GM18858 (cell line): ENCODE measurements at regions not wholly inside any gene's neighbourhood (a gene's known extent, or its start where the extent isn't known, plus 50 kb on each side); places are given as distances from the start of the nearest gene placed in this dataset.
"Not testable (repeated sequence)": the region's sequence is repeated elsewhere in the genome, so short reads cannot be mapped to it uniquely, and the experiment has no call there.

Source experiments
- ATAC-seq: cut with Tn5 transposase; IDR thresholded peaks from one replicate; pipeline ENCODE4 v1.9.1; 2021; ENCODE audit not compliant: unreplicated experiment

DNA sequence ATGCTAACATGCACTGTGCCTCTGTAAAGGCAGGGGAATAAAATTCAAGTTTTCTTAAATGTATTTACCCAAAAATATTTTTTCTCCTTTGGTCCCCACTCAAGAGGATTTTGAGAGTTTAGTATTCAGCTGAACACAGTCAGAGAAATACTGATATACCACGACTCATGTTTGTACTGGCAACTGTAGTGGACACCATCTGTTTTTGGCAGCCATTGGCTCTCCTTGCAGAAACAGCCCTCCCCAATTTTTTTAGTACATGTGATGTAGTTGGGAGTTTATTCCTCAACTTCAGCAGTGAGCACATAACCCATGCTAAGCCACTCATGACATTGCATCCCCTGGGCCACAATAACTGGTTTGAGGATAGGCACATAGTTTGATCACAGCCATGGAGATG is 154.8 kb upstream of the POU3F1 start:
- ATAC-seq = no peak

GRCh38 chr1:38198621-38199020 is 152.0 kb upstream of the POU3F1 start:
- no peak for ATAC-seq

- ATAC-seq = no peak
These were observed 151.5 kb upstream of the POU3F1 start for GRCh38 chr1:38198099-38198498.

GRCh38 chr1:38197312-38198061 is 150.9 kb upstream of the POU3F1 start:
- no peak for ATAC-seq

GRCh38 chr1:38194472-38194871 is 147.9 kb upstream of the POU3F1 start:
- no peak for ATAC-seq

DNA sequence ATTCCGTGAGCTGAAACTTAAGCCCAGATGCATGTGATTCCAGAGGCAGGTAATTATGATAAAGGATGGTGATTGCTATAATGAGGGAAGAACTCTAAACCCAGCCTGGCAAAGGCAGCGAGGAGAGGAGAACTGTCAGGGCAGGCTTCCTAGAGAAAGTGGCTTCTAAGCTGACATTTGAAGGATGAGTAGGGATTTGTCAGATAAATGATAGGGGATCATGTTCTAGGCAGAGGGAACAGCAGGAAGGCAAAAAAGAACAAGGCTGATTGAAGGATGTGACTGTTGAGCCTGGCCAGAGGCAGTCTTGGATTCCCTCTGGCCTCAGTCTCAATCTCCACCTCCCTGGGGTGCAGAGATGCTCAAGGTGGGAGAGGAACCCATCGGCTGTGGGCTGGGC is 146.4 kb upstream of the POU3F1 start:
- no peak for ATAC-seq

DNA sequence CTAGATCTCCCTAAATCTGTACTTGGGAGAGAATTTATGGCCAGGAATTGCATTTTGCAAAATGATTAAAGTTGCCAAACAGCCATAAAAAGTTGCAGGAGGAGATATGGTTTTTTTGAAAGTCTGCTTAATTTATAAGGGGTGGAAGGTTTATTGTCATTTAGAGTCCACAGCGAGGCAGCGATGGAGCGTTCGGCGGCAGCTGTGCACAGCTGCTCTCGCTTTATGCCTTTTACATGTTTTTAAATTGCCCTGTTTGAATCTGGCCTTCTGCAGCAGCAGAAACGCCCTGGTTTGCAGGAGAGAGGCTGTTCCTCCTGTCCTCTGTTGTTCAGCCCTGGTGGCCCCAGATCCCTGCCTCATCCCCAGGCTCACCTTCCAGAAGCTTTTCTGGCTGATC is 144.9 kb upstream of the POU3F1 start:
- ATAC-seq = no peak

GRCh38 chr1:38190983-38191382 is 144.4 kb upstream of the POU3F1 start:
- ATAC-seq = no peak

- ATAC-seq = no peak
These were observed 141.0 kb upstream of the POU3F1 start for GRCh38 chr1:38187552-38187951.

DNA sequence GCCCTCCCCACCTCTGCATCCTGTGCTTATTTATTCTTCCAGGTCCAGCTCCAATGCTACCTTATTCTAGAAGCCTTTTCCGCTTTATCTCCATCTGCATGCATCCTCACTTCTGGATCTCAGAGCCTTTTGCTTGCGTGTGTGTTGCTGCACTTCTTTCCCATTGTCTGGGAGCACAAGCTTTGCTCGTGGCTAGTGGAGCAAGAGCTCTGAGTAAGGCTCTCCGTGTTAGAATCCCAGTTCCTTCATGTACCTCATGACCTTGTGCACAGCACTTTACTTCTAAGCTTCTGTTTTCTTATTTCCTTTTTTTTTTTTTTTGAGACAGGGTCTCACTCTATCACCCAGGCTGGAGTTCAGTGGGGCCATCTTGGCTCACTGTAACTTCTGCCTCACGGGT is 140.0 kb upstream of the POU3F1 start:
- ATAC-seq = no peak

DNA sequence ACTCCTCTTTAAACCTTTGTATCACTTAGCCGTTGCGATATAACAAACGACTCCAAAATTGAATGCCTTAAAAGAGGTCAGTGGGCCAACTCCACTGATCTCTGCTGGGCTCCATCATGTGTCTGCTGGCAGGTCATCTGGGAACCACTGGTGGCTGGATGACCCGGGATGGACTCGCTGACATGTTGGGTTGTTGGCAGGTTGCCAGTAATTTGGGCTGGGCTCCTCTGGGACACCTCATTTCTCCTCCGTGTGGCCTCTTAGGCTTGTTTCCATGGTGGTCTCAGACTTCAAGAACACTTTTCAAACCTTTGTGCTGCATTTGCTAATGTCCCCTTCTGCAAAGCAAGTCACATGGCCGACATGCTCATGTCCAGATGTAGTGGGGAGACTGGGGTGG is 139.3 kb upstream of the POU3F1 start:
- ATAC-seq = no peak

DNA sequence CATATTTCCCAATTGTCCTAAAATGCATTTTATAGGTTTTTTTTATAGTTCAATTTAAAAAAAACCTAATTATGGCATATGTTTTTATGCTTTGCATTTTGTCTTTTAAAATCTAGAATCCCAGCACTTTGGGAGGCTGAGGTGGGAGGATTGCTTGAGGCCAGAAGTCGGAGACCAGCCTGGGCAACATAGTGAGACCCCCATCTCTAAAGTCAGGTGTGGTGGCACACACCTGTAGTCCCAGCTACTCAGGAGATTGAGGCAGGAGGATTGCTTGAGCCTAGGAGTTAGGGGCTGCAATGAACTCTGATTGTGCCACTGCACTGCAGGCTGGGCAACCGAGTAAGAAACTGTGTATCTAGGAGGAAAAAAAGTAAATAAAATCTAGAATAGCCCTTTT is 137.2 kb upstream of the POU3F1 start:
- no peak for ATAC-seq

GRCh38 chr1:38183096-38183495 is 136.5 kb upstream of the POU3F1 start:
- ATAC-seq = no peak

- ATAC-seq = not testable (repeated sequence)
These were observed 133.8 kb upstream of the POU3F1 start for GRCh38 chr1:38180388-38180787.

DNA sequence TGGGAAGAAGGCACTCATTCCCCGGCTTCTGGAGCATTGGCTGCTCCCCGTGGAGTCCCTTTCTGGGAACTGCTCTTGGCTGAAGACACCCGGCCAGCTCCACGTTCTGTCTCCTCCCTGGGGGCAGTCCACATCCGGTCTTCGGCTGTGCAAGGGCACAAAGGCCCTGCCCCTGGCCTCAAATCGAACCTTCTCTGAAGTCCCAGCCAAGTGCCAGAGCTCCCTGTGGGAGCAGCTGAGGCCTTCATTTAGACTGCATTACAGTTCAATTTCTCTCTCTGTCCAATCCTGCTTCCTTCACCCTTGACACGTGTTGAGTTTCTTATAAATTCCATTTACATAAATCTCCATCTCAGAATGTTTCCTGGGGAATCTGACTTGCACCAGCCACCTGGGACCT is 132.9 kb upstream of the POU3F1 start:
- no peak for ATAC-seq

DNA sequence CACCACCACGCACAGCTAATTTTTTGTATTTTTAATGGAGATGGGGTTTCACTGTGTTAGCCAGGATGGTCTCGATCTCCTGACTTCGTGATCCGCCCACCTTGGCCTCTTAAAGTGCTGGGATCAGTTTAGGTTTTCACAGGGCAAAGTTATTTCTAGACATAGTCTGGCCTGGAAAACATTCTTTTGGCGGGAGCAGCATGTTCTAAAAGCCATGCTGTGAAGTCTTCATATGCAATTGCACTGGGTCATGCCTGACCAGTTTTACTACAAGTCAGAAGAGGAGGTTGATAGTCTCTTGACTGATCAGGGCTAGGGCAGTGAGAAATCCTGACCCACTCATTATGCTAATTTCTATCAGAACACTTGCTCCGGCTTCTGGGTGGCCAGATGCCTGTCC is 131.6 kb upstream of the POU3F1 start:
- no peak for ATAC-seq

DNA sequence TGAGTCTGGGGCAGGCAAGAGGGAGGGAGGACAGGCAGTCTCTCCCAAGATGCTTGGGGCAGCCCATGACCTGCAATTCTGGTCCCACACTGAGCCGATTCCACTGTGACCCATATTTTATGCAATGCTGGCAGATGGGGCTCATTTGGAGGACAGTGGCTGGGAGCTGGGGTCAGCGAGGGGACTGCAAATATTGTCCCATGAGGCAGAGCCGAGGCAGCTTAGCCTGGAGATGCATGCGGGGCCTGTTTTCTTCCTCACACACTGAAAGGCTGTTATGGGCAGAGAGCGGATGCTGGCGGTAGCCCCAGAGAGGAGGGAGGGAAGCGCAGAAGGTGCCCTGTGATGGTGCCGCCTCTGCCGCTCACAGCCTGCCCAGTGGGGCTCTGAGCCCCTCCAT is 128.5 kb upstream of the POU3F1 start:
- no peak for ATAC-seq

DNA sequence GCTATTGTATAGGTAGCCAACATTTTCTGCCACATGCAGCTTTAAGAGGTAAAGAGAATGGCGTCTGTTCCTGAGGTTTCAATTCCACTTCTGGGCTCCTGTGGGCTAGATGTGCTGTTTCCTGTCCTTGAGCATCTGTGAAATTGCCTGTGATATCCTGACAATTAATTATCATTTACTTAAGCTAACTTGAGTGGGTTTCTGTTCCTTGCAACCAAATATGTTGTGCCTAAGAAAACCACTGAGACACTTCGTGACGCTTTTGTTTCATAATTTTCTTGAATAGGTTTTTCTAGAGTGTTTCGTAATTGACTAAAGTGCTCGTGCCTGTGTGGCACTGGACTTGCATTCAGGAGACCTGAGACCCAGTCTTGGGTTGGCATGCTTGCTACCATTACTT is 127.3 kb upstream of the POU3F1 start:
- no peak for ATAC-seq

DNA sequence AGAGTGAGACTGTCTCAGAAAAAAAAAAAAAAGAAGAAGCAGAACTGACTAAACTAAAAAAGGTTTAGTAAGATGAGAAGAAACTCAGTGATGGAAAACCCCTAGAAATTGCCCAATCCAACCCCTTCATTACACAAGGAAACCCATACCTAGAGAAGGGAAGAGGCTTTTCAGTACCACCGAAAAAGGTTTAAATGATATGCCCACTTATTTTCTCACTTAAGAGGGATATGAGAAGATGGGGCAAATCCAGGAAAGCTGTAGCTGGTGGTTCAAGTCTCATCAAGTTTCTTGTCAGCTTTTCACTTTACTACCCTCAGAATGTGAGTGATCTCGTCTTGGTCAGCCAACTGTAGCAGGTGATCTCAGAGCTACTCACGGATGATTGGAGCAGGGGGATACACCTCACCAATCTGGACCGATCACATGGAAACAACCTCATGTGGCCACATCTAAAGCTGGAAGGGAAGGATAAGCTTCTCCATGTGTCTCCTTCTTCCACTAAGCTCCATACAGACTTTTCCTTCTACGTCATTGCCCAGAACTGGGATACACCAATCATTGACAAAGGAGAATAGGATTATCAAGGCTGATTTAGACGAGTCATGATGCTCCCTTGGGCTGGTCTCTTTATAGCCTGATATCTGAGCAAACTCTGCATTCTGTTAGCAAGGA is 126.7 kb upstream of the POU3F1 start:
- no peak for ATAC-seq

- no peak for ATAC-seq
These were observed 122.5 kb upstream of the POU3F1 start for GRCh38 chr1:38169121-38169520.

GRCh38 chr1:38168365-38168764 is 121.8 kb upstream of the POU3F1 start:
- ATAC-seq = no peak

DNA sequence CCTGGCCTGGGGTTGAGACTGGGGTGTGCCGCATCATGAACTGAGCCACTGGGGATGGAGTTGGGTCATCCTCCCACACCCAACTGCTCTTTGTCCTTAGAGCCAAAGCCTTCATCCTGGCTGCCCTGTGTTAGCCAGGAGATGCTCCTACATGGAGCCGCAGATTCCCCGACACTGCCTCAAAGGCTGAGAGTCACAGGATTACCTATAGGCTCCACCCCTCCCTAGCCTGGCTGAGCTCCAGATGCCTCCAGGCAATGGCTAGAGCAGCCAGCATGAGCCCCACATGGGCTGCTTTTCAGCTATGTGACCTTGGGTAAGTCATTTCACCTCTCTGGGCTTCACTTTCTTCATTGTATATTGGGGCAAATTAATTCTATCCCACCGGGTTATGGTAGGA is 119.9 kb upstream of the POU3F1 start:
- no peak for ATAC-seq
